PC-3 (cell line): ENCODE measurements at regions not wholly inside any gene's neighbourhood (a gene's known extent, or its start where the extent isn't known, plus 50 kb on each side); places are given as distances from the start of the nearest gene placed in this dataset.

Experiments used
- ATAC-seq: fragments of 200-7000 bp; cut with Tn5 transposase; 2 replicates; pipeline ENCODE4 v1.9.1; 2020; ENCODE audit warnings: mild to moderate bottlenecking, moderate library complexity
- BruUV-seq: library from RNA; stranded (reverse); fragments of 400-500 nt; replicated peaks from 2 replicates; lab custom pipeline; 2021; lab: Mats Ljungman, UMichigan
- CTCF ChIA-PET: fragments of 300-600 bp; sonication (Branson Sonifier 250); formaldehyde crosslinking; loops from one replicate; lab custom pipeline; 2022; ENCODE audit warnings: antibody characterized with exemption; lab: Charles Lee
- POLR2A ChIA-PET: fragments of 300-600 bp; sonication (Branson Sonifier 250); formaldehyde crosslinking; loops from one replicate; lab custom pipeline; 2022; ENCODE audit warnings: antibody characterized with exemption; ENCODE audit not compliant: unreplicated experiment; lab: Charles Lee
- DNase-seq: peaks from one replicate; pipeline ENCODE4 v3.0.0-alpha.2; 2015
- H2AFZ ChIP-seq: fragments of 300-600 bp; sonication (generic); 2 replicates; pipeline ENCODE4 v1.6.0; 2016; ENCODE audit warnings: antibody characterized with exemption, low read length
- H3F3A ChIP-seq: fragments of 300-600 bp; sonication (generic); one replicate; pipeline ENCODE4 v1.6.0; 2017; ENCODE audit warnings: antibody characterized with exemption, low read length, control low read depth, mild to moderate bottlenecking; ENCODE audit not compliant: unreplicated experiment
- H3K27ac ChIP-seq: fragments of 300-600 bp; sonication (generic); 2 replicates; pipeline ENCODE4 v1.5.1; 2016; ENCODE audit warnings: mild to moderate bottlenecking, low read length
- H3K27me3 ChIP-seq: fragments of 300-600 bp; sonication (generic); 2 replicates; pipeline ENCODE4 v1.6.1; 2016; ENCODE audit warnings: low read length, mixed read lengths
- H3K36me3 ChIP-seq: fragments of 300-600 bp; sonication (generic); 2 replicates; pipeline ENCODE4 v1.6.1; 2016; ENCODE audit warnings: low read depth, mixed run types, low read length, mixed read lengths
- H3K4me1 ChIP-seq: fragments of 300-600 bp; sonication (generic); 2 replicates; pipeline ENCODE4 v1.5.1; 2016; ENCODE audit warnings: low read length; ENCODE audit not compliant: insufficient read depth
- H3K4me2 ChIP-seq: fragments of 300-600 bp; sonication (generic); 2 replicates; pipeline ENCODE4 v1.6.0; 2016; ENCODE audit warnings: low read length
- H3K4me3 ChIP-seq: fragments of 300-600 bp; sonication (generic); 2 replicates; pipeline ENCODE4 v1.5.1; 2016; ENCODE audit warnings: mild to moderate bottlenecking, low read length, mixed read lengths
- H3K79me2 ChIP-seq: fragments of 300-600 bp; sonication (generic); 2 replicates; pipeline ENCODE4 v1.6.1; 2017; ENCODE audit warnings: low read length, mixed read lengths
- H3K9ac ChIP-seq: fragments of 300-600 bp; sonication (generic); 2 replicates; pipeline ENCODE4 v1.6.0; 2016; ENCODE audit warnings: mild to moderate bottlenecking, low read length
- H3K9me2 ChIP-seq: fragments of 300-600 bp; sonication (generic); replicated peaks from 2 replicates; pipeline ENCODE4 v1.6.1; 2016; ENCODE audit warnings: mixed run types, low read length, mixed read lengths
- H3K9me3 ChIP-seq: fragments of 300-600 bp; sonication (generic); 2 replicates; pipeline ENCODE4 v1.6.1; 2016; ENCODE audit warnings: low read length, mixed read lengths
- H4K20me1 ChIP-seq: fragments of 300-600 bp; sonication (generic); 2 replicates; pipeline ENCODE4 v1.6.1; 2016; ENCODE audit warnings: low read length, mixed read lengths
- EZH2 ChIP-seq: fragments of 300-600 bp; sonication (generic); IDR thresholded peaks from one replicate; pipeline ENCODE4 v1.6.1; 2017; ENCODE audit warnings: antibody characterized with exemption, mild to moderate bottlenecking, low read length; ENCODE audit not compliant: unreplicated experiment
- EZH2phosphoT487 ChIP-seq: fragments of 300-600 bp; sonication (generic); IDR thresholded peaks from 2 replicates; pipeline ENCODE4 v1.6.1; 2018; ENCODE audit warnings: mild to moderate bottlenecking, antibody characterized with exemption, low read length, borderline replicate concordance
- intact Hi-C: fragments of 100-400 bp; cut with micrococcal nuclease; formaldehyde crosslinking; loops from 2 replicates; pipeline ENCODE4 v1.9.0; 2023
- TF ChIP-seq, protein P1 (sequence below): fragments of 300-600 bp; sonication (generic); conservative IDR thresholded peaks from 2 replicates; pipeline ENCODE4 v1.5.1; 2017; ENCODE audit warnings: antibody characterized with exemption, low read depth, mild to moderate bottlenecking, low read length

DNA sequence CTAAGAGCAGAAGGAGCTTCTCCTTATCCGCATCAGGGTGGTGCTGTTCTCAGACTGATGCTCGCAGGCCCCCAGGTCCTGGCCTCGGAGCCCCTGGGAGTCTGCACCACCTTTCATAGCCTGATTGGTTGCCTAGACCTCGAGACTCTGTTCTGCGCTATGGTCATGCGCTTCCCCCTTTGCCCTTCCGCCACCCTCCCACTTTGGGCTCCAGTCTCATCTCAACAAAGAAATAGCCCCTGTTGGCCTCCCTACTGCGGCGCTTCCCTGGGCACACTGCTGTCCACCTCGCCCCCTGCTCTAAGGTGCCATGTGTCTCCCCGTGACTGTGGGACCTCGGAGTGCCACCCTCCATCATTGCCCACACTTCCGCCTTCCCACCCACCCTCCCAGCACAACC lies 102.9 kb upstream of the TWIST2 start:
- Histone ChIP-seq H3K27ac (no peak overlapping the region), H4K20me1 (no peaks in the 10 kb centered on the region)
- BruUV-seq, result no TSS peak

DNA sequence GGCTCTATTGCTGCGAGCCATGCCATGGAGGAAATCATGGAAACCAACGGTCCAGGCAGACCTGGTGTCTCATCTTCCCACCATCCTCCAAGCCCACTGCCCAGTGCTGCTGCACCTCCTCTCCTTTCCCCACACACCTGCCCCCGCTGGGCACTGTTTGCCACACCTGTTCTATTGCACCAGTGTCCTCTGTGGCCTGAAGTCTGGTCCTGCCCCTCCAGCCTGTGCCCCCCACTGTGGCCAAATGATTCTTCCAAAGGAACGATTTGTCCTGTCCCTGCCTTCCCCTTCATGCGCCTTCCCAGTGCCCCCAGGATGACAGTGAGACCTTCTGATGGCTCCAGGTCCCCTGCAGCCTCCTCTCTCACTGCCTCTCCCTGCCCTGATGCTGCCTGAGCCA lies 101.9 kb upstream of the TWIST2 start:
- TF ChIP-seq EZH2 (no peak), EZH2phosphoT487 (no peak)
- TF ChIP-seq, protein P1, sequence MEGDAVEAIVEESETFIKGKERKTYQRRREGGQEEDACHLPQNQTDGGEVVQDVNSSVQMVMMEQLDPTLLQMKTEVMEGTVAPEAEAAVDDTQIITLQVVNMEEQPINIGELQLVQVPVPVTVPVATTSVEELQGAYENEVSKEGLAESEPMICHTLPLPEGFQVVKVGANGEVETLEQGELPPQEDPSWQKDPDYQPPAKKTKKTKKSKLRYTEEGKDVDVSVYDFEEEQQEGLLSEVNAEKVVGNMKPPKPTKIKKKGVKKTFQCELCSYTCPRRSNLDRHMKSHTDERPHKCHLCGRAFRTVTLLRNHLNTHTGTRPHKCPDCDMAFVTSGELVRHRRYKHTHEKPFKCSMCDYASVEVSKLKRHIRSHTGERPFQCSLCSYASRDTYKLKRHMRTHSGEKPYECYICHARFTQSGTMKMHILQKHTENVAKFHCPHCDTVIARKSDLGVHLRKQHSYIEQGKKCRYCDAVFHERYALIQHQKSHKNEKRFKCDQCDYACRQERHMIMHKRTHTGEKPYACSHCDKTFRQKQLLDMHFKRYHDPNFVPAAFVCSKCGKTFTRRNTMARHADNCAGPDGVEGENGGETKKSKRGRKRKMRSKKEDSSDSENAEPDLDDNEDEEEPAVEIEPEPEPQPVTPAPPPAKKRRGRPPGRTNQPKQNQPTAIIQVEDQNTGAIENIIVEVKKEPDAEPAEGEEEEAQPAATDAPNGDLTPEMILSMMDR, result no peak
- DNase-seq, result no peak
- Histone ChIP-seq H4K20me1 (no peaks in the 10 kb centered on the region), H3K4me1 (no peaks in the 10 kb centered on the region), H3K9me3 (no peaks in the 10 kb centered on the region), H3K4me2 (no peak overlapping the region), H3K36me3 (no peaks in the 10 kb centered on the region), H2AFZ (no peak overlapping the region), H3F3A (no peaks in the 10 kb centered on the region), H3K79me2 (no peaks in the 10 kb centered on the region), H3K9me2 (no peaks in the 10 kb centered on the region), H3K4me3 (no peak overlapping the region), H3K9ac (no peak overlapping the region), H3K27ac (no peak overlapping the region), H3K27me3 (no peaks in the 10 kb centered on the region)
- intact Hi-C loops, result no loop called here
- POLR2A ChIA-PET, result no interaction called here
- ATAC-seq, result no peak
- CTCF ChIA-PET, result no interaction called here
- BruUV-seq, result no TSS peak

More for the DNA sequence above, 102.9 kb upstream of the TWIST2 start:
- H3K4me1 ChIP-seq, result no peaks in the 10 kb centered on the region
- DNase-seq (no peak), ATAC-seq (no peak)
- H3K36me3 ChIP-seq, result no peaks in the 10 kb centered on the region
- intact Hi-C loops, result no loop called here
- POLR2A ChIA-PET, result no interaction called here
- H3K4me2 ChIP-seq, result no peak overlapping the region
- H3F3A ChIP-seq, result no peaks in the 10 kb centered on the region
- no peaks in the 10 kb centered on the region for H3K9me3 ChIP-seq
- H3K9me2 ChIP-seq, result no peaks in the 10 kb centered on the region
- no peak overlapping the region for H3K4me3 ChIP-seq
- no peak overlapping the region for H3K9ac ChIP-seq
- no peaks in the 10 kb centered on the region for H3K79me2 ChIP-seq
- TF ChIP-seq, protein P1, result no peak
- TF ChIP-seq EZH2phosphoT487, result no peak
- TF ChIP-seq EZH2, result no peak
- H3K27me3 ChIP-seq, result no peaks in the 10 kb centered on the region
- no peak overlapping the region for H2AFZ ChIP-seq
- CTCF ChIA-PET, result no interaction called here

DNA sequence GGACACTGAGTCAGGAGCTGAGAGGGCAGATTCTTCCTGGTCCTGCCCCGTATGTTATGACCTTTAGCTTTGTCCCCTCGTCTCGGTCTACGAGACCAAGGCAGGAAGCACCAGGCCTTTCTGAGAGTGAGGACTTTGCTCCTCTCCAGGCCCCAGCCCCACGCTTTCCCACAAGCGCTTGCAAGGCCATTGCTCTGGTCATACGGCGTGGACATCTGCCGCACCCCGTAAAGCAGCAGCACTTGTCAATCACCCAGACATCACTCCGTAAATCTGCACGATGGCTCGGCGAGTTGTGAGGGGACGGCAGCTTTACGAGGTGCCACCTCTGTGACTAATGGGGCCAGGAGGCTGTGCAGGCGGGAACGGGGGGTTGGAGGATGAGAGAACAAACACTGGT lies 100.8 kb upstream of the TWIST2 start:
- POLR2A ChIA-PET, result no interaction called here
- no peak overlapping the region for H3K4me2 ChIP-seq

More for the DNA sequence above, 100.8 kb upstream of the TWIST2 start:
- no peaks in the 10 kb centered on the region for H3K4me1 ChIP-seq
- H3K9me3 ChIP-seq, result no peaks in the 10 kb centered on the region
- H3K4me3 ChIP-seq, result no peak overlapping the region
- DNase-seq, result no peak
- no peak overlapping the region for H2AFZ ChIP-seq
- no peaks in the 10 kb centered on the region for H3K9me2 ChIP-seq
- H3K27me3 ChIP-seq, result no peaks in the 10 kb centered on the region
- no peaks in the 10 kb centered on the region for H3K79me2 ChIP-seq
- no peak overlapping the region for H3K27ac ChIP-seq
- no peak overlapping the region for H3K9ac ChIP-seq
- no peak for TF ChIP-seq EZH2
- TF ChIP-seq EZH2phosphoT487, result no peak
- TF ChIP-seq, protein P1, result no peak
- H4K20me1 ChIP-seq, result no peaks in the 10 kb centered on the region
- no peak for ATAC-seq
- BruUV-seq, result no TSS peak
- CTCF ChIA-PET, result no interaction called here
- H3K36me3 ChIP-seq, result no peaks in the 10 kb centered on the region
- intact Hi-C loops, result no loop called here
- no peaks in the 10 kb centered on the region for H3F3A ChIP-seq
